GM19438 (cell line): ENCODE measurements at regions not wholly inside any gene's neighbourhood (a gene's known extent, or its start where the extent isn't known, plus 50 kb on each side); places are given as distances from the start of the nearest gene placed in this dataset.
"Not testable (repeated sequence)": the region's sequence is repeated elsewhere in the genome, so short reads cannot be mapped to it uniquely, and the experiment has no call there.

Experiments used
- ATAC-seq: cut with Tn5 transposase; IDR thresholded peaks from one replicate; pipeline ENCODE4 v1.9.1; 2021; ENCODE audit warnings: low read depth; ENCODE audit not compliant: unreplicated experiment

DNA sequence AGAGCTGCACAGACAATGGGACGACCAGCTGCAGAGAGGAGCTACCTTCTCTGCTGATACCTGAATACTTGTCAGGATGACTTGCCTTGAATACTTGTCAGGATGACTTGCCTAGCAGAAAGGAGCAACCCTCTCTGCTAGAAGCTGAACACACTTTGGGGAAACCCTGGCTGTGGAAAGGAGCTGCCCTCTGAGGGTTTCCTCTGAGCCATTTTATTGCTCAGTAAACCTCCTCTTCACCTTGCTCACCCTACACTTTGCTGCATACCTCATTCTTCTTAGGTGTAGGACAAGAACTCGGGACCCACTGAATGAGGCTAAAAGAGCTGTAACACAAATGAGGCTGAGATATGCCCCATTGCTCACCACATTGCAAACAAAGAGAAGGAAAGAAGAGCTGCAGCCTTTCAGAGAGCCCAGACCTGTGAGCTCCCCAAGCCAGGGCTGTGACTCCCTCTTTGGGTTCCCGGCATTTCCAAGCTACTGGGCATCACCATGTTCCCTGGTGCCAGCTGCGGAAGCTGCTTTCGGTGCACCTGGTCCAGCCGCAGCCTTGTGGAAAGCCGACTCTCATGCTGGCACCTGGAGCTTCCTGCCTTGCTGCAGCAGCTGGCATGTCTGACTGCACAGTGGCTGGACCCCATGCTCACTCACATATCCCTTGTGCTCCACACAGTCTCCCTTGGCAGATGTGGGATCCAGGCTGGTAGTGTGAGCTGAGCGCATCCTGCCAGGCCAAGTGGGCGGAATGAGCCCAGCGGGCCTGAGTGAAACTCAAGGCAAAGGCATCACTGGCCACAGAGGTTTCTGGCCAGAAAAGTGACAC, 106.7 kb upstream of the AHI1 start:
- ATAC-seq: no peak

DNA sequence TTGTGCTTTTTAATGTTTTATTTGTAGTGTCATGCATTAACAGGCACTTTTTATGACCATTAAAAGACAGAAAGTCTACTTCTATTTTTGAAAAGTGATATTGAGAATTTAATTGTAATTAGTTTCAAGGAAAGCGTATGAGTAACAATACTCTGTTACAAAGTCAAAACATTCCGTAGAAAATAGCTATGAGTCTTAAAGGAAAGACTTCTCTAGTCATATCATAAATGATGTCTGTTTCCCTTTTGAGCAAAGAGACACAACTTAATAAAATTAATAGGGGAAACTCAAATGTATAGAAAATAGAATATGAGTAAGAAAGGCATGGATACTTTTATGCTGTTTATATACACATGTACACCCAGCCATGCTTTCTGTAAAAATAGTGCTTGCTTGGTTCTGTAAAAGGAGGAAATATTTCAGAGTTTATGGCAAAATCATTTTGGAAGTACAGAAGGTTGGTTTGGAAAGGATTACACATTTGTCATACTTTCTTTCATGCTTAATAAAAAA, 107.8 kb upstream of the AHI1 start:
- ATAC-seq: no peak

DNA sequence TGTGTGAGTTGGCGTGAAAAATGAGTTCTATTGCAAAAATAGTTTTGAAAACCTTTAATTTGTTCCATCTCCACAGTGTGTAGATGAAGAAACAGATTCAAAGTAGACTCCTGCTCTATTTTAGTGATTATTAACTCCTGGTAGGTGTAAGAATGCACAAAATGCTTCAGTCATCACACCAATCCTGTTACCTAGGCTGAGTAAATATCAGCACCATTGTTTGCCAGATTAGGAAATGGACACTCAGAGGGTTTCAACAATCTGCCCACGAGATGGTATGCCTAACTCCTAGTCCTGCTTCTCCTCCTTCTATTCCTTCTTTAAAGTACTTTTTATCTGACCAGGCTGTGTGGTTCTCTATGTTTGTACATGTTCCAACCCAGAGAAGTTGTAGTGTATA, 108.9 kb upstream of the AHI1 start:
- ATAC-seq: no peak

DNA sequence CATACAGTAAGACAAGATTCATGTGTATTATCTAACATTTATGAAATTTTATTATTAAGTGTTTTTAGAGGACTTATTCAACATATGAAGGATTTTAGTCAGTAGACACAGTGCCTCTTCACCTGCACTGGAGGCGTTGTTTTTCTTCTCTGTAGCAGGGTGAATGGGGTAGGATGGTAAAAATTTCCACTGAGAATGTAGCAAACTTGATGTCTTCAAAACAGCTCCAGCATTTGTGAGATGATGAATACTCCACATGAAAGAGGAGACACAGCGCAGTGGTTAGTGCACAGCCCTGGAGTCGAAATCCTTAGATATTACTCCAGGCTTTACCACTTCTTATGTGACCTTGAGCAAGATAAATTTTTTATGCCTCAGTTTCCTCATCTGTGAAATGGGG, 110.5 kb upstream of the AHI1 start:
- no peak for ATAC-seq

DNA sequence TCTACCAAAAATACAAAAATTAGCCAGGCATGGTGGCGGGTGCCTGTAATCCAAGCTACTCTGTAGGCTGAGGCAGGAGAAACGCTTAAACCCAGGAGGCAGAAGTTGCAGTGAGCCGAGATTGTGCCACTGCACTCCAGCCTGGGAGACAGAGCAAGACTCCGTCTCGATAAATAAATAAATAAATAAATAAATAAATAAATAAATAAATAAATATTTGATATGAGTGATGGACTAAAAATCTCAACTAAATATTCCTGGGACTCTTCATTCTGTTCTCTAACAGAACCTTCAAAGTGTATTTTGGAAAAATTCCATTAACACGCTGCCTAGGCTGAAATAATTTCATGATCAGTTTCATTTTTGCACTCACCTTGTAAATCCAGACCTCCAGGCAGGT, 112.7 kb upstream of the AHI1 start:
- ATAC-seq: not testable (repeated sequence)

DNA sequence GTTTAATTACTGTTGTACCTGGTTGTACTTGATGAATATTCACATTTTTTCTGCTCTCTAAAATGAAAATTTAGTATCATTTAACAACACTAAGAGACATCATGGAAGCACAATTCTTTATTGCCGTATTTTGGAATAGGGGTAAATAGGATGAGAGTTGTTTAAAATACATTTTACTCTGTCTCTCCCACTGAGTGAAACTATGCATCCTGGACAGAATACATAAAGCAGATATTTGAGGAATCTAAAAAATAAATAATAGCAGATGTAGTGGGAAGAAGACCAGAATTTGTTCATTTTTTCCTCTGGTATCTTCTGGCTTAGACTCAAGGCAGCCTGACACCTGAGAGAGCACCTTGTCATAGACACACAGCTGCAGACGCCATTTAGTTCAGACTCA, 119.1 kb upstream of the AHI1 start:
- no peak for ATAC-seq

DNA sequence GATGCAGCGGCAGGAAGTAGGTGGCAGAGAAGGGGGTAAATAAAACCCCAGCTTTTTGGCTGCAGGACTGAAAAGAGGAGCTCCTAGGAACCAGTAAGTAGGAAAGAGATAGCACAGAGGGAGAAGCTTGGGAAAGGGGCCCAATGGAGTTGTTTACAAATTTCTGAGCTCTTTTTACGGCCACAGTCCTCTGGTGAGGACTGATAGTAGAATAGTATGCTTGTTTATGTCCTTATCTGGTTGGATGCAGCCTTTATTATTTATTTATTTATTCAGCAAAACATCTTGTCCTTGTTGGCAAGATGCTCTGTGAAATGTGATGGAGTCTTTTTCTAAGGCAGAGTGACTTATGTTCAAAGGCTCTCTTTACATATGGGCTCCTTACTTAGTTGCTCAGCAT, 119.7 kb upstream of the AHI1 start:
- ATAC-seq: no peak

DNA sequence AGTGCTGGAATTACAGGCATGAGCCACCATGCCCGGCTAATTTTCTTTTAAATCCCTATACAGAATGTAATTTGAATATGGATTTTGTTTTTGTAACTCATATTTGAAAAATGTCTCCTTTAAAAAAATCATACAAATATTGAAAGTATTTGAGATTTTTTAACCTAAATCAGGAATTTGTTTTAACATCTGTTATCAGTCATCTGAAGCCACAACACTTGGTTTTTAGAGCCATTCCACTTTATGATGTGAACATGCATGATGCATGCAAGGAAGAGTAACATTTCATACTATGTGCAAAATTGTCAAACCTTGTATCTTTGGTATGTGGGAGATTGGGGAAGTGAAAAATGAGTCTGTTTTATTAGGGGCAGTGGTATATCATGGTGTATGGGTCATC, 124.5 kb upstream of the AHI1 start:
- no peak for ATAC-seq

DNA sequence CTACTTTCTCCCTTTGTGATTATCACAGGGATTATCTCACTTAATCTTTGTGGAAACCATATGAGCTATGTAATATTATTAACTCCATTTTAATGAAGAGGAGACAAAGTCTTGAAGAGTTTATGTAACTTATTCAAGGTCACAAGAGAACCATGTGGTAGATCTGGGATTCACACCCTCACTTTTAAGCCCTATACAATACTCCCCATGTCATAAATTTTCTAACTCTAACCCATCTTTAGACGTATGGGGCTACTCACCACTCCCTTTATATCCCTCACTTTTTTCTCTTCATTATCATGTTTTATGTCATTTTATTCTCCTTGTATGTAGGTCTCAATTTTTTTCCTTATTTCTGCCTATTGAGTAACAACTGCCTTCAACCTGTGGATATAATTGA, 126.4 kb upstream of the AHI1 start:
- no peak for ATAC-seq

DNA sequence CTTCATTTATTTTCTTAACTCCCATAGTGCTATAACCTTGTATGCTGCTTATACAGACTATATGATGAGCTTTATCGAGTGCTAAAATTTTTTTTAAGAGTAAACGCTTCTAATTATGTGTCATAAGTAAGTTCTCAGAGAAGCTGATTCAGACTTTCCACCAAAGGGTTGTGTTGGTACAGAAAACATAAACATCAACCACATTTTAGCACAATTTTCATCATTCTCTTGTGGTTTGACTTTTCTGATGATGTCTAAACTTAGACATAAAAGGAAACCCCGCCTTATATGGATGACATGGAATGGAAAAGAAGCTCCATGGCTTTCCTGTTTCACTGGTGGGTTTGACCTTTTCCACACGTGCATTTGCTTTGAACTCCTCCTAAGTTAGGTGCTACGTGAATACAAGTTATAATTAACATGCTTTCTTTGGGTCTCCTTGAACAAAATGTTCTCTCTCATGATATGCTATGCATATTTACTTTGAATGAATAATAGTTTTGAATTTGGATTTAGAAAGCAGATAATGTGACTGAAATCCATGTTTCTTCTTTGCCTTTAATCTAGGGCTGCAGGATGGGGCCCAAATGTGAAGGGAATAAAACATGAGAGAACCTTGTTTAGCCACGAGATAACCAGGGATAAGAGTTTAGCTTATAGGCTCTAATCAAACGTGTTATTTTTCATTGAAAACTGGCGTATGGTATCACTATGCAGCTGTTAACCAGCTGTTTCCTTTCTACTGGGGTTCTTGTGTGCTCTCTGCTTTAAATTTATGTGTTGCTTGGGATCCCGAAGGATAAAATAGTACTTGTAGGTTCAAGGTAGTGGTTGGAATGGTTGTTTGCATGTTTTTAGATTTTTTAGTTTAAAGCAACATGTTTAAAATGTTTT, 127.1 kb upstream of the AHI1 start:
- no peak for ATAC-seq

DNA sequence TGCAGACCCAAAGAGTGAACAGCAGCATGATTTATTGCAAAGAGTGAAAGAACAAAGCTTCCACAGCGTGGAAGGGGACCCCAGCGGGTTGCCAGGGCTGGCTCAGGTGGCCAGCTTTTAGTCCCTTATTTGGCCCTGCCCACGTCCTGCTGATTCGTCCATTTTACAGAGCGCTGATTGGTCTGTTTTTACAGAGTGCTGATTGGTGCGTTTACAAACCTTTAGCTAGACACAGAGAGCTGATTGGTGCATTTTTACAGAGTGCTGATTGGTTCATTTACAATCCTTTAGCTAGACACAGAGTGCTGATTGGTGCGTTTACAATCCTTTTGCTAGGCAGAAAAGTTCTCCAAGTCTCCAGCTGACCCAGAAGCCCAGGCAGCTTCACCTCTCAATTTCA, 128.5 kb upstream of the AHI1 start:
- ATAC-seq: not testable (repeated sequence)

DNA sequence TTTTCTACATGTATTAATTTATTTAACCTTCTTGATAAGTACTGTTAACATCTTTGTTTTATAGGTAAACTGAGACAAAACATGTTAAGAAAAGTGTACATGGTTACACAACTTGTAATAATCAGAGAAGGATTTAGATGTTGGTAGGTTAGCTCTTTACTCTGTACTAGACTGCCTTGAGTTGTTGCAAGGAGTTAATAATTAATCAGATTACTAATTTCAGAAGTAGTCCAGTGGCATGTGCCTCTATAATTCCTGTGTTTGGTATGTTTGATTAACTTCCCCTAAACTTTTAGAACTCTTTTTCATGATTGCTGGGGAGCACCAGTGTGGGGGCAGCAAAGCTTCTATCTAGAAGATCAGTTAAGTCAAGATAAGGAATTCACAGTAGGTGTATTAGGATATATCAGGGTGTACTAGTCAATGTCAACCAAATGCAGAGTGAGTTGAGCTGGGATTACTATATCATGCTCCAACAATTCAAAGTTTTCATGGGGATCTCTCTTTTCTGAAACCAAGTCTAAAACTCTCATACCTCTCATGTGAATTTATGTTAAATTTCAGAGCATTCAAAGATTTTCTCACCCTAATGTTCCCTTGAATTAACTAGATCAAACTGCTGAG, 129.7 kb upstream of the AHI1 start:
- peak; percentile 95 for ATAC-seq

DNA sequence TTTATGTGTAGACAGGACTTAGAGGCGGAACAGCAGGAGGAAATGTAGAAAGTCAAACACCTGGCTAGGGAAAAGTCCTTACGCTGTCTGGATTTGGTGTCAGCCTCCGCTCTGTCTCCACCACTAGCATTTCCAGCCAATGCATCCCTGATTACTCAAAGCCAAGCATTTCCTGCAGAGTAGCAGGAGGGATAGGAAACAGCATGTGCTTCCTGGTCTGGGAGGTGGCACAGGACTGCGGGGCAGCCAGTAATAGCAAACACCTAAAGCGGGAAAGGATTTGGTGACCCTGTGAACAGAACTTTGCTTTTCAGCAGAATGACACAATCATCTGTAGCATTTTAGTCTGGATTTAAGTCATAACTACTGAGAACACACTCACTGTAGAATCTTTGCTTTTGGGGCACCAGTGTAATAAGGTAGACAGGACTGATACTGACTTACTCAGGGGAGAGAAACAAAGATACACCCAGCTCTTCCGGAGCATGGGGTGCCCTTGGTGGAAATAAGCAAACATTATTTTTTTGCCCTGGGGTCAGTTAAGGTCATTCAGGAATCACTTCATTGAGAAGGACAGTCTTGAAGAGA, 133.3 kb upstream of the AHI1 start:
- no peak for ATAC-seq

DNA sequence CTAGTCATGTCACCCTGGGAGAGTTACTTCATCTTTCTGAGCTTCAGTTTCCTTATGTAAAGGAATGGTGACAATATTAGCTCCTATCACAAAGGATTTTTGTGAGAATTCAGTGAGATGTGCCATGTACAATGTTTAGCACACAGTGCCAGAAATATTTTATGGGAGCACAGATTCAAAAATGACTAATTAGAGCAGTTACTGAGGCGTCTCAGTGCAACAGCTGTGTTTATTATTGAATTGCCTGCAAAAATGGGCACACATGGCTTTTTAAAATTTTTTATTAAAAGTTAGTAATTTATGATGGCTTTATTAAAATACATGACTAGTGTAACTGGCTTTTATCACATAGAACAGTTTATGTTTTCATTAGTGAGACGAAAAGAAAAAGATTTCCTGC, 134.3 kb upstream of the AHI1 start:
- ATAC-seq: no peak

DNA sequence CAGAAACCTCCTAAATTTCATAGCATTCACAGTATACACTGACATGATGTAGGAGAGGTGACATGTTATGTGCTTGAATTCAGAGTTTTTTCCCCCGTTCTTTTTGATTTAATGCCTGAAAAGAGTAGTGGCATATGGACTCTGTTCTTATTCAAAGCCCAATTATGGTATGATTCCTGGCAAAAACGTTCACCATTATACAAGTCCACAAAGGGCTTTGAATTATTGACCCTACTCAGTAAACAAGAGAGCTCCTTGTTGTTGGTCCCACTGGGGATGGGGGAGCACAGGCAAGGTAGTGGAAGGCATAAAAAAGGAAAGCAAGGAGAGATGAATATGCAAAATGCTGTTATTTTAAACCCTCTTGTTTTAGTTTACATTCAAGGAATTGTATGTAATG, 136.0 kb upstream of the AHI1 start:
- no peak for ATAC-seq

DNA sequence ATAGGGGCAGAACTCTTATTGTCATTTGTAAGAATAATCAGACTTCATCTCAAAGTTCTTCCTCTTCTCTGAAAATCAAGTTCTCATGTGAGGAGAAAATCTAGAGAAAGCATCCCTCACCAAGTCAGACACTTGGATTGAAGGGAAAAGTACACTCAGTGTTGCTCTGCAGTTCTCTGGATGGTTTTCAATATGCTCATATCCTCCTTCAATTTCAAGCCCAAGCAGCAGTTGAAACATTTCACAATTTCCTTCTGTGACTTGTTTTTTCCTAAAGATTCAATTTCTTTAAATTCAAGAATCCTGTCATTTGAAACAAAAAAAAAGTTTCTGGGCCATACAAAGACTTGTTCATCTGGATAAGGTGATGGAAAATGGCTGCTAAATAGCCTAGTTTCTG, 140.2 kb upstream of the AHI1 start:
- no peak for ATAC-seq

DNA sequence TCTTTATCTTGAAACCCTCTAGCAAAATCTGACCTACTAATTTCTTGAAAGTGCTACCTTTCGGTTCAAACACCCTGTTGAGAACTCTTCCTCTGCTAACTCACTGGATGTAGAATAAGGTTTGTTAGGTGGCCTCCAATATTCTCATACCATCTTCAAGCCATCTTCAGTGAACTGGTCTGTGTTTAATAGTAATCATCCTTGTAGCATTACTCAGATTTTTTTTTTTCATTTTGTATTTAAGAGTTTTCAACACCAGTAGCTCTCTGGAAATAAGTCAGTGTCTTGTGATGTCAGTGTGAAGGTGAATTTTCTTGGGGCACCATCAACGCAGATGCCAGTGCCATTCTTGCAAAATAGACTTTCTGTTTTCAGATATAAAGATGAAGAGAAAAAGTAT, 140.6 kb upstream of the AHI1 start:
- ATAC-seq: no peak

DNA sequence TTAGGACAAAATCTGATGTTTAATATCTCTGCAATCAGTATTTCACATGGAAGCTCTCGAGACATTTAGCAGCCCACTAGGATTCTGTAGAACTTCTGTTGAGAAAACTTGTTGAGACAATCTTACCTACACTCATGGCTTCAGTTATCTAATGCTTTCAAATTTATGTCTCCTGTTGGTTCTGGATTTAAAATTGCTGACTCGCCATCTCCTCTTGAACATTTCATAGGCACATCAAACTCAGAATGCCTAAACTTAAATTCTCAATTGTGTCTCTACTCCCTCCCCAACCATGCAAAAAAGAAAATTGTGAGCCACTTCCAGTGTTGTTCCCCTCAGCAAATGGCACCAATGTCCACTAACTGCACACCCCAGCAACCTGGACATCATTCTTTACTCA, 142.5 kb upstream of the AHI1 start:
- ATAC-seq: no peak

DNA sequence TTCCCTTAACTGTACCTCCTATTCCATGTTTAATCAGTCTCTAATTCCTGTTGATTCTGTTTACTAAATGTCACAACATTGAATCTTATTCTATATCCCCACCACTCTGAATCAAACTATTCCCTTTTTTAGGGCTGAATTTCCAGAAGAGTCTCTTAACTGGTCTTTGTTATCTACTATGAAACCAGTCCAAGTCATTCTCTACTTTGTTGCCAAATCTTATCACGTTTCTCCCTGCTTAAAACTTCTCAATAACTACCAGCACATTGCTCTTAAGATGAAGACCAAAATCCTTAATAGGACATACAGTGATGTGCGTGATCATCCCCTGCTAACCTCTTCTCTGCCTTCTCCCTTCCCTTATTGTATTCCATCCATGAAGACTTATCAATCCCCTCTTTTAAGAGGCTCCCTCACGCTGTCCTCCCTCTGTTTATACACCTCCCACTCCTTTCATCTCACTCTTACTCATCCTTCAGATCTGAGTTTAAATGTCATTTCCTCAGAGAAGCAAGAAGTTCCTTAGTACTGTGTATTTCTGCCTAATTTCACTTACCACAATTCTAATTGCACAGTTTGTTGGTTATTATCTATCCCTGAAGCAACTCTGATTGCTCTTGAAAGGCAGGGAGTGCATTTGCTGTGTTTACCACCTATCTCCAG, 143.0 kb upstream of the AHI1 start:
- no peak for ATAC-seq

DNA sequence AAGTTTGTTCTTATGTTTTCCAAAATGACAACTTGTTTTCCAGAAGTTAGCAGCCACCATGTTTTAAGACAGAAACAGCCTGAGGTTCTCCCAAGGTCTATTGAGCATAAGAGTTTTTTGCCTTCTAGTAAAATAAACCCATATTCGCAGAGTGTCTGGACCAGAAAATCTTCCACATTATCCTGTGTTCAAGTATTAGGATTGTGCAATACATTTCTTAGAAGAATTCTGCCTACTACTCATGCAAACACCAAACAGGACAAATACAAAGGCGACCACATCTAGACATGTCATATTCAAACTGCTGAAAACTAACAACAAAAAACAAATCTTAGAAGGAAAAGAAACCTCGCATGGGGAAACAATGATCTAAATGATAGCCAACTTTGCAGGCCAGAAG, 145.4 kb upstream of the AHI1 start:
- no peak for ATAC-seq
